Mesenchymal stem cell (in vitro differentiated cells and primary cell): ENCODE measurements at regions not wholly inside any gene's neighbourhood (a gene's known extent, or its start where the extent isn't known, plus 50 kb on each side); places are given as distances from the start of the nearest gene placed in this dataset.
A peak's percentile ranks its signal among the peaks of the same experiment; 100 is the strongest.
"Not testable (repeated sequence)": the region's sequence is repeated elsewhere in the genome, so short reads cannot be mapped to it uniquely, and the experiment has no call there.

Experiments
- DNase-seq: peaks from one replicate; pipeline ENCODE4 v3.0.0-alpha.2; 2013
- H2AFZ ChIP-seq: one replicate; pipeline ENCODE4 v1.6.1; 2013; ENCODE audit warnings: low read depth, mild to moderate bottlenecking, control low read depth, inconsistent platforms, low read length, moderate library complexity
- H2AK5ac ChIP-seq: 2 replicates; pipeline ENCODE4 v1.6.1; 2013; ENCODE audit warnings: low read length, moderate library complexity, mild to moderate bottlenecking, inconsistent platforms; ENCODE audit not compliant: severe bottlenecking
- H2BK120ac ChIP-seq: one replicate; pipeline ENCODE4 v1.6.1; 2013; ENCODE audit warnings: low read depth, mild to moderate bottlenecking, inconsistent platforms, low read length, moderate library complexity
- H2BK12ac ChIP-seq, 2 experiments: one replicate each; pipeline ENCODE4 v1.6.1; 2013; ENCODE audit warnings: inconsistent platforms in 2 of 2, low read length in 2 of 2, mild to moderate bottlenecking in 2 of 2, moderate library complexity in 2 of 2, control low read depth in 1 of 2
- H2BK15ac ChIP-seq: one replicate; pipeline ENCODE4 v1.6.1; 2013; ENCODE audit warnings: mild to moderate bottlenecking, low read depth, inconsistent platforms; ENCODE audit not compliant: poor library complexity, severe bottlenecking
- H2BK5ac ChIP-seq: 2 replicates; pipeline ENCODE4 v1.6.1; 2013; ENCODE audit warnings: low read depth, mild to moderate bottlenecking, low read length, control low read depth, inconsistent platforms; ENCODE audit not compliant: poor library complexity, severe bottlenecking
- H3K14ac ChIP-seq, 2 experiments: one replicate each; pipeline ENCODE4 v1.6.1; 2013; ENCODE audit warnings: inconsistent platforms in 2 of 2, low read length in 2 of 2, control low read depth in 1 of 2, mild to moderate bottlenecking in 1 of 2, moderate library complexity in 1 of 2
- H3K18ac ChIP-seq, 2 experiments: one replicate each; pipeline ENCODE4 v1.6.1; 2013; ENCODE audit warnings: inconsistent platforms in 2 of 2, low read length in 2 of 2, control low read depth in 1 of 2, low read depth in 1 of 2, mild to moderate bottlenecking in 1 of 2
- H3K23ac ChIP-seq, 2 experiments: one replicate each; pipeline ENCODE4 v1.6.1; 2013; ENCODE audit warnings: inconsistent platforms in 2 of 2, low read length in 2 of 2, mild to moderate bottlenecking in 2 of 2, moderate library complexity in 2 of 2, control low read depth in 1 of 2
- H3K27ac ChIP-seq: 2 replicates; pipeline ENCODE4 v1.5.1; 2013; ENCODE audit warnings: mild to moderate bottlenecking, moderate library complexity, low read length, control low read depth, inconsistent platforms; ENCODE audit not compliant: poor library complexity, severe bottlenecking
- H3K27me3 ChIP-seq, 2 experiments: 2 replicates each; pipeline versions ENCODE4 v1.6.1 to v1.7.0; 2013; ENCODE audit warnings: low read length in 2 of 2, mild to moderate bottlenecking in 2 of 2, moderate library complexity in 2 of 2, control low read depth in 1 of 2, inconsistent platforms in 1 of 2; ENCODE audit not compliant: control insufficient read depth in 1 of 2, insufficient read depth in 1 of 2
- H3K36me3 ChIP-seq, 2 experiments: 2 replicates each; pipeline versions ENCODE4 v1.6.1 to v1.7.0; 2013; ENCODE audit warnings: low read length in 2 of 2, control low read depth in 1 of 2, inconsistent platforms in 1 of 2, low read depth in 1 of 2, mild to moderate bottlenecking in 1 of 2; ENCODE audit not compliant: insufficient read depth in 2 of 2, control insufficient read depth in 1 of 2
- H3K4ac ChIP-seq, 2 experiments: one replicate each; pipeline ENCODE4 v1.6.1; 2013; ENCODE audit warnings: inconsistent platforms in 2 of 2, low read length in 2 of 2, mild to moderate bottlenecking in 2 of 2, moderate library complexity in 2 of 2, control low read depth in 1 of 2, low read depth in 1 of 2
- H3K4me1 ChIP-seq: 2 replicates; pipeline ENCODE4 v1.6.1; 2013; ENCODE audit warnings: low read depth, low read length, control low read depth; ENCODE audit not compliant: control insufficient read depth, insufficient read depth
- H3K4me2 ChIP-seq: 2 replicates; pipeline ENCODE4 v1.6.1; 2013; ENCODE audit warnings: low read length, mild to moderate bottlenecking, inconsistent platforms; ENCODE audit not compliant: poor library complexity, severe bottlenecking
- H3K4me3 ChIP-seq, 2 experiments: 2 replicates each; pipeline versions ENCODE4 v1.5.1 to v1.7.0; 2013; ENCODE audit warnings: low read length in 2 of 2, mild to moderate bottlenecking in 2 of 2, control low read depth in 1 of 2, low read depth in 1 of 2; ENCODE audit not compliant: insufficient read depth in 1 of 2
- H3K79me1 ChIP-seq: replicated peaks from 2 replicates; pipeline ENCODE4 v1.6.1; 2013; ENCODE audit warnings: mild to moderate bottlenecking, control low read depth, low read length, inconsistent platforms; ENCODE audit not compliant: poor library complexity, severe bottlenecking
- H3K9ac ChIP-seq: 2 replicates; pipeline ENCODE4 v1.7.0; 2013; ENCODE audit warnings: mild to moderate bottlenecking, low read length, moderate library complexity
- H3K9me3 ChIP-seq: 2 replicates; pipeline ENCODE4 v1.7.0; 2013; ENCODE audit warnings: mild to moderate bottlenecking, low read length; ENCODE audit not compliant: control insufficient read depth
- H4K8ac ChIP-seq: one replicate; pipeline ENCODE4 v1.6.1; 2013; ENCODE audit warnings: inconsistent platforms, mild to moderate bottlenecking, low read length, moderate library complexity
- H4K91ac ChIP-seq: one replicate; pipeline ENCODE4 v1.6.1; 2013; ENCODE audit warnings: mild to moderate bottlenecking, low read length, inconsistent platforms
- WGBS: methylation state at CpG from one replicate; pipeline ENCODE4 v1.1.7; 2013; ENCODE audit warnings: mixed read lengths; 5-methylcytosine and 5-hydroxymethylcytosine counted together

GRCh38 chr5:91305640-91306039 lies 77.5 kb downstream of the ARRDC3 start:
- Histone ChIP-seq H3K36me3 (no peaks in the 10 kb centered on the region), H2AK5ac (no peak overlapping the region), H4K91ac (no peak overlapping the region), H3K4me2 (no peak overlapping the region), H2BK120ac (no peak overlapping the region), H2AFZ (no peak overlapping the region), H2BK5ac (no peak overlapping the region), H3K27me3 (no peaks in the 10 kb centered on the region), H4K8ac (no peak overlapping the region), H3K9ac (peak overlapping the region; percentile 84), H2BK12ac (no peak overlapping the region), H3K79me1 (no peaks in the 10 kb centered on the region), H2BK15ac (no peak overlapping the region), H3K23ac (no peak overlapping the region), H3K27ac (no peak overlapping the region), H3K4ac (no peak overlapping the region), H3K4me3 (no peak overlapping the region), H3K9me3 (no peaks in the 10 kb centered on the region), H3K14ac (no peak overlapping the region), H3K4me1 (peaks cover 4% of the 10 kb centered on the region), H3K18ac (peak overlapping the region in 1 of 2 experiments; percentile 33)
- DNase-seq = no peak

- WGBS = over 99% methylated on average over 4 of the region's 4 CpGs
Measured at GRCh38 chr5:91304015-91304414, 79.1 kb downstream of the ARRDC3 start.

GRCh38 chr5:91302958-91303357 lies 80.2 kb downstream of the ARRDC3 start:
- H4K91ac ChIP-seq = no peak overlapping the region
- no peak overlapping the region for H3K4ac ChIP-seq
- WGBS = 91% methylated on average over 1 of the region's 1 CpG
- no peak overlapping the region for H2BK120ac ChIP-seq
- no peak overlapping the region for H3K27ac ChIP-seq
- H3K23ac ChIP-seq = no peak overlapping the region
- no peak overlapping the region for H3K4me3 ChIP-seq
- no peak overlapping the region for H4K8ac ChIP-seq
- H2BK5ac ChIP-seq = no peak overlapping the region
- H3K9ac ChIP-seq = peak overlapping the region; percentile 5
- H3K36me3 ChIP-seq = no peaks in the 10 kb centered on the region
- no peak overlapping the region for H3K4me2 ChIP-seq
- no peaks in the 10 kb centered on the region for H3K9me3 ChIP-seq
- H3K18ac ChIP-seq = no peak overlapping the region
- no peak overlapping the region for H2BK12ac ChIP-seq
- H2BK15ac ChIP-seq = no peak overlapping the region
- DNase-seq = no peak
- H2AK5ac ChIP-seq = no peak overlapping the region
- H3K4me1 ChIP-seq = peaks cover 2% of the 10 kb centered on the region
- H3K14ac ChIP-seq = no peak overlapping the region
- no peak overlapping the region for H2AFZ ChIP-seq
- H3K27me3 ChIP-seq = no peaks in the 10 kb centered on the region
- no peaks in the 10 kb centered on the region for H3K79me1 ChIP-seq

More at GRCh38 chr5:91304015-91304414, 79.1 kb downstream of the ARRDC3 start:
- not testable (repeated sequence) for H4K8ac ChIP-seq, H3K79me1 ChIP-seq, H3K4me3 ChIP-seq, H2BK120ac ChIP-seq, H3K14ac ChIP-seq, H3K27me3 ChIP-seq, H3K9me3 ChIP-seq, DNase-seq, H2BK15ac ChIP-seq, H2AK5ac ChIP-seq, H3K4me2 ChIP-seq, H4K91ac ChIP-seq, H3K4me1 ChIP-seq, H2BK5ac ChIP-seq, H2AFZ ChIP-seq, H3K27ac ChIP-seq, H3K9ac ChIP-seq, H3K36me3 ChIP-seq, H3K23ac ChIP-seq, H3K4ac ChIP-seq, H3K18ac ChIP-seq
- peak overlapping the region in 1 of 2 experiments; percentile 42 for H2BK12ac ChIP-seq

GRCh38 chr5:91302305-91302704 lies 80.8 kb downstream of the ARRDC3 start:
- H2BK5ac ChIP-seq = no peak overlapping the region
- peaks cover 2% of the 10 kb centered on the region for H3K4me1 ChIP-seq
- H3K23ac ChIP-seq = no peak overlapping the region
- no peak overlapping the region for H2BK15ac ChIP-seq
- no peaks in the 10 kb centered on the region for H3K79me1 ChIP-seq
- DNase-seq = no peak
- 100% methylated on average over 4 of the region's 4 CpGs for WGBS
- peak overlapping the region; percentile 37 for H3K9ac ChIP-seq
- no peak overlapping the region for H4K91ac ChIP-seq
- H3K18ac ChIP-seq = no peak overlapping the region
- no peaks in the 10 kb centered on the region for H3K27me3 ChIP-seq
- H2BK12ac ChIP-seq = no peak overlapping the region
- H3K27ac ChIP-seq = no peak overlapping the region
- no peak overlapping the region for H3K4ac ChIP-seq
- no peak overlapping the region for H4K8ac ChIP-seq
- no peak overlapping the region for H3K14ac ChIP-seq
- H2AK5ac ChIP-seq = no peak overlapping the region
- no peaks in the 10 kb centered on the region for H3K36me3 ChIP-seq
- H2AFZ ChIP-seq = no peak overlapping the region
- no peak overlapping the region for H2BK120ac ChIP-seq
- no peak overlapping the region for H3K4me2 ChIP-seq
- no peak overlapping the region for H3K4me3 ChIP-seq
- no peaks in the 10 kb centered on the region for H3K9me3 ChIP-seq
